ENCODE measurements at regions not wholly inside any gene's neighbourhood (a gene's known extent, or its start where the extent isn't known, plus 50 kb on each side); places are given as distances from the start of the nearest gene placed in this dataset.

GRCh38 chr10:91726355-91726754, 71.9 kb upstream of the TNKS2 start:
- no peak overlapping the region for H3K4me3 ChIP-seq (ENCODE audit: low read depth, low read length)
- in situ Hi-C loops (cut with HindIII; ENCODE audit: low sequenced_read_pairs), result no loop called here
- no peak for TF ChIP-seq CTCF (IDR thresholded peaks at IDR 0.05; ENCODE audit: low read depth, low read length)
- no peak for DNase-seq (ENCODE audit: low read depth, low spot score)

- H3K4me3 ChIP-seq (ENCODE audit: low read depth, low read length), result no peak overlapping the region
- TF ChIP-seq CTCF (IDR thresholded peaks at IDR 0.05; ENCODE audit: low read depth, low read length), result no peak
- in situ Hi-C loops (cut with HindIII; ENCODE audit: low sequenced_read_pairs), result no loop called here
- no peak for DNase-seq (ENCODE audit: low read depth, low spot score)
Measured at GRCh38 chr10:91724933-91725332, 73.3 kb upstream of the TNKS2 start.

GRCh38 chr10:91713461-91714072, 80.7 kb upstream of the PPP1R3C start:
- H3K4me3 ChIP-seq (ENCODE audit: low read depth, low read length), result no peak overlapping the region
- in situ Hi-C loops (cut with HindIII; ENCODE audit: low sequenced_read_pairs), result no loop called here
- TF ChIP-seq CTCF (IDR thresholded peaks at IDR 0.05; ENCODE audit: low read depth, low read length), result no peak
- no peak for DNase-seq (ENCODE audit: low read depth, low spot score)

GRCh38 chr10:91711885-91712680, 79.2 kb upstream of the PPP1R3C start:
- in situ Hi-C loops (cut with HindIII; ENCODE audit: low sequenced_read_pairs), result no loop called here
- DNase-seq (ENCODE audit: low read depth, low spot score), result no peak
- TF ChIP-seq CTCF (IDR thresholded peaks at IDR 0.05; ENCODE audit: low read depth, low read length), result no peak
- H3K4me3 ChIP-seq (ENCODE audit: low read depth, low read length), result no peak overlapping the region

GRCh38 chr10:91709394-91709798, 76.5 kb upstream of the PPP1R3C start:
- no peak overlapping the region for H3K4me3 ChIP-seq (ENCODE audit: low read depth, low read length)
- in situ Hi-C loops (cut with HindIII; ENCODE audit: low sequenced_read_pairs), result no loop called here
- TF ChIP-seq CTCF (IDR thresholded peaks at IDR 0.05; ENCODE audit: low read depth, low read length), result no peak
- peak; percentile 55 for DNase-seq (ENCODE audit: low read depth, low spot score)

GRCh38 chr10:91708174-91708861, 75.4 kb upstream of the PPP1R3C start:
- in situ Hi-C loops (cut with HindIII; ENCODE audit: low sequenced_read_pairs), result no loop called here
- no peak for TF ChIP-seq CTCF (IDR thresholded peaks at IDR 0.05; ENCODE audit: low read depth, low read length)
- H3K4me3 ChIP-seq (ENCODE audit: low read depth, low read length), result no peak overlapping the region
- DNase-seq (ENCODE audit: low read depth, low spot score), result no peak

Measured in astrocyte of the spinal cord (primary cell).